Retinal pigment epithelial cell (primary cell): ENCODE measurements at regions not wholly inside any gene's neighbourhood (a gene's known extent, or its start where the extent isn't known, plus 50 kb on each side); places are given as distances from the start of the nearest gene placed in this dataset.

ENCODE experiments used
- DNase-seq: peaks from one replicate; pipeline ENCODE4 v3.0.0-alpha.2; 2010; ENCODE audit warnings: low read depth
- H3K4me3 ChIP-seq: 2 replicates; pipeline ENCODE4 v1.5.1; 2011; ENCODE audit warnings: mild to moderate bottlenecking, low read length, control low read depth, moderate library complexity
- CTCF ChIP-seq: conservative IDR thresholded peaks from 2 replicates; pipeline ENCODE4 v1.5.1; 2011; ENCODE audit warnings: low read depth, low read length, control low read depth, inconsistent platforms

DNA sequence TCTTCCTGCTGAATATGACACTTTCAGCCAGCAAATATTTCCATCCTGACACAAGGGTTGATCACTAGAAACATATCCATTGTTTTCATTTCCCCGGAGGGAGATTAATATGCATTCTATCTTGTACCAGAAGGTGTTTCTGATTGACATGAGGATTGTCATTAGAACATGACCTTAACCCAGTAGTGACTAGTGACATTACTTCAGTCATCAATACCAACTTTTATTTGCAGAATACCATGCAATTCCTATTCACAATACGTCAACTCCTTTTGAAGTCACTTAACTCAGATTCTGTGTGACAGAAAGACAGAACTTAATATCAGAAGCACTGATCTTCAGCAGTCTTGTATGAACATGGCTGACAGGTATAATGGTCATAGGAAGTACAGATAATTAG is 1108.9 kb upstream of the CRIM1 start:
- DNase-seq, result no peak
- TF ChIP-seq CTCF, result no peak
- no peak overlapping the region for H3K4me3 ChIP-seq

- DNase-seq, result no peak
- TF ChIP-seq CTCF, result no peak
- H3K4me3 ChIP-seq, result no peak overlapping the region
Measured at GRCh38 chr2:35228584-35228983, 1127.0 kb upstream of the CRIM1 start.

GRCh38 chr2:35220461-35220860 is 1135.1 kb upstream of the CRIM1 start:
- no peak for TF ChIP-seq CTCF
- H3K4me3 ChIP-seq, result no peak overlapping the region
- DNase-seq, result no peak

GRCh38 chr2:35204881-35205280 is 1150.7 kb upstream of the CRIM1 start:
- no peak for DNase-seq
- H3K4me3 ChIP-seq, result no peak overlapping the region
- TF ChIP-seq CTCF, result no peak

- no peak for TF ChIP-seq CTCF
- DNase-seq, result no peak
- no peak overlapping the region for H3K4me3 ChIP-seq
Measured at GRCh38 chr2:35204323-35204722, 1151.3 kb upstream of the CRIM1 start.

- no peak overlapping the region for H3K4me3 ChIP-seq
- no peak for TF ChIP-seq CTCF
- no peak for DNase-seq
Measured at GRCh38 chr2:35199298-35199697, 1156.3 kb upstream of the CRIM1 start.

GRCh38 chr2:35185861-35186412 is 1169.6 kb upstream of the CRIM1 start:
- no peak for DNase-seq
- TF ChIP-seq CTCF, result no peak
- no peak overlapping the region for H3K4me3 ChIP-seq
